Vagina (tissue), 2 donors: ENCODE measurements at regions not wholly inside any gene's neighbourhood (a gene's known extent, or its start where the extent isn't known, plus 50 kb on each side); places are given as distances from the start of the nearest gene placed in this dataset.

Experiments
- CTCF ChIP-seq, 3 experiments: fragments of 450-650 bp in 2 of 3; fragments of 200-600 bp in 1 of 3; sonication (generic) in 1 of 3; IDR thresholded peaks; one replicate each; pipeline ENCODE4 v1.5.1; 2017 to 2019; ENCODE audit warnings: antibody characterized with exemption in 3 of 3, mild to moderate bottlenecking in 2 of 3, moderate library complexity in 2 of 3
- POLR2A ChIP-seq, 2 donors: fragments of 450-650 bp; IDR thresholded peaks; one replicate each; pipeline ENCODE4 v1.6.1; 2017; ENCODE audit warnings: antibody characterized with exemption in 2 of 2, mild to moderate bottlenecking in 2 of 2, moderate library complexity in 2 of 2

- TF ChIP-seq CTCF (IDR thresholded peaks at IDR 0.05) (no peak), POLR2A (IDR thresholded peaks at IDR 0.05) (no peak)
Observed at GRCh38 chr20:17786221-17786718, 86.5 kb downstream of the BANF2 start.
